Smooth muscle cell (in vitro differentiated cells): ENCODE measurements at regions not wholly inside any gene's neighbourhood (a gene's known extent, or its start where the extent isn't known, plus 50 kb on each side); places are given as distances from the start of the nearest gene placed in this dataset.

Experiments used
- DNase-seq: peaks from one replicate; lab custom pipeline; 2025; ENCODE audit not compliant: unreplicated experiment; lab: John Stamatoyannopoulos, UW
- H2AFZ ChIP-seq: fragments of 200-600 bp; sonication (generic); 2 replicates; pipeline ENCODE4 v1.6.0; 2016; ENCODE audit warnings: antibody characterized with exemption, low read depth, mild to moderate bottlenecking
- H3F3A ChIP-seq: fragments of 200-600 bp; sonication (generic); 2 replicates; pipeline ENCODE4 v1.6.0; 2017; ENCODE audit warnings: antibody characterized with exemption, low read depth
- H3K27ac ChIP-seq: fragments of 200-600 bp; sonication (generic); 2 replicates; pipeline ENCODE4 v1.5.1; 2016; ENCODE audit warnings: low read depth, mild to moderate bottlenecking
- H3K27me3 ChIP-seq: fragments of 200-600 bp; sonication (generic); 2 replicates; pipeline ENCODE4 v1.6.1; 2016; ENCODE audit warnings: low read depth, mild to moderate bottlenecking
- H3K36me3 ChIP-seq: fragments of 200-600 bp; sonication (generic); 2 replicates; pipeline ENCODE4 v1.5.1; 2016; ENCODE audit warnings: low read depth
- H3K4me1 ChIP-seq: fragments of 200-600 bp; sonication (generic); 2 replicates; pipeline ENCODE4 v1.5.1; 2016; ENCODE audit warnings: low read depth
- H3K4me2 ChIP-seq: fragments of 200-600 bp; sonication (generic); 2 replicates; pipeline ENCODE4 v1.6.0; 2016; ENCODE audit warnings: mild to moderate bottlenecking
- H3K4me3 ChIP-seq: fragments of 200-600 bp; sonication (generic); 2 replicates; pipeline ENCODE4 v1.5.1; 2016; ENCODE audit warnings: mild to moderate bottlenecking
- H3K79me2 ChIP-seq: fragments of 200-600 bp; sonication (generic); 2 replicates; pipeline ENCODE4 v1.6.0; 2016; ENCODE audit warnings: low read depth, mild to moderate bottlenecking
- H3K9ac ChIP-seq: fragments of 200-600 bp; sonication (generic); 2 replicates; pipeline ENCODE4 v1.6.0; 2016; ENCODE audit warnings: low read depth
- H3K9me3 ChIP-seq: fragments of 200-600 bp; sonication (generic); replicated peaks from 2 replicates; pipeline ENCODE4 v1.5.1; 2016; ENCODE audit warnings: low read depth
- H4K20me1 ChIP-seq: fragments of 200-600 bp; sonication (generic); 2 replicates; pipeline ENCODE4 v1.6.0; 2016; ENCODE audit warnings: low read depth
- CTCF ChIP-seq: fragments of 200-600 bp; sonication (generic); IDR thresholded peaks from 2 replicates; pipeline ENCODE4 v1.5.1; 2017; ENCODE audit warnings: borderline replicate concordance, mild to moderate bottlenecking, antibody characterized with exemption; ENCODE audit not compliant: insufficient read depth, poor library complexity, severe bottlenecking
- WGBS: methylation state at CpG from one replicate; pipeline ENCODE4 v1.1.7; 2016; ENCODE audit warnings: low lambda C conversion rate; 5-methylcytosine and 5-hydroxymethylcytosine counted together

- no peaks in the 10 kb centered on the region for H3F3A ChIP-seq
- H3K4me3 ChIP-seq, result no peak overlapping the region
- WGBS, result 94% methylated on average over 6 of the region's 6 CpGs
- no peaks in the 10 kb centered on the region for H4K20me1 ChIP-seq
- H3K27ac ChIP-seq, result no peak overlapping the region
- no peaks in the 10 kb centered on the region for H3K9me3 ChIP-seq
- no peak overlapping the region for H2AFZ ChIP-seq
- H3K79me2 ChIP-seq, result no peaks in the 10 kb centered on the region
- no peak overlapping the region for H3K9ac ChIP-seq
- no peak overlapping the region for H3K4me2 ChIP-seq
- TF ChIP-seq CTCF, result no peak
- H3K27me3 ChIP-seq, result no peaks in the 10 kb centered on the region
- no peaks in the 10 kb centered on the region for H3K4me1 ChIP-seq
- no peaks in the 10 kb centered on the region for H3K36me3 ChIP-seq
- no peak for DNase-seq
Measured at GRCh38 chr4:151888367-151888866, 127.6 kb upstream of the GATB start.

- no peaks in the 10 kb centered on the region for H3K79me2 ChIP-seq
- H3K4me3 ChIP-seq, result no peak overlapping the region
- H3K36me3 ChIP-seq, result no peaks in the 10 kb centered on the region
- no peaks in the 10 kb centered on the region for H3K9me3 ChIP-seq
- TF ChIP-seq CTCF, result no peak
- 97% methylated on average over 3 of the region's 3 CpGs for WGBS
- no peaks in the 10 kb centered on the region for H3F3A ChIP-seq
- H4K20me1 ChIP-seq, result no peaks in the 10 kb centered on the region
- no peak overlapping the region for H2AFZ ChIP-seq
- no peak overlapping the region for H3K27ac ChIP-seq
- no peak for DNase-seq
- no peak overlapping the region for H3K4me2 ChIP-seq
- no peaks in the 10 kb centered on the region for H3K27me3 ChIP-seq
- H3K9ac ChIP-seq, result no peak overlapping the region
- no peaks in the 10 kb centered on the region for H3K4me1 ChIP-seq
Measured at GRCh38 chr4:151887816-151888180, 127.0 kb upstream of the GATB start.

- H3K79me2 ChIP-seq, result no peaks in the 10 kb centered on the region
- TF ChIP-seq CTCF, result no peak
- H4K20me1 ChIP-seq, result no peaks in the 10 kb centered on the region
- H3K27ac ChIP-seq, result no peak overlapping the region
- H2AFZ ChIP-seq, result no peak overlapping the region
- no peaks in the 10 kb centered on the region for H3K4me1 ChIP-seq
- no peaks in the 10 kb centered on the region for H3K36me3 ChIP-seq
- H3K9ac ChIP-seq, result no peak overlapping the region
- H3K4me2 ChIP-seq, result no peak overlapping the region
- WGBS, result 80% methylated on average over 9 of the region's 9 CpGs
- no peak for DNase-seq
- no peaks in the 10 kb centered on the region for H3F3A ChIP-seq
- H3K4me3 ChIP-seq, result no peak overlapping the region
- H3K9me3 ChIP-seq, result no peaks in the 10 kb centered on the region
- H3K27me3 ChIP-seq, result no peaks in the 10 kb centered on the region
Measured at GRCh38 chr4:151887031-151887815, 126.4 kb upstream of the GATB start.

GRCh38 chr4:151885123-151885522, 124.3 kb upstream of the GATB start:
- Histone ChIP-seq H3K4me3 (no peak overlapping the region), H2AFZ (no peak overlapping the region), H3K9me3 (no peaks in the 10 kb centered on the region), H3K79me2 (no peaks in the 10 kb centered on the region), H3K9ac (no peak overlapping the region), H3K36me3 (no peaks in the 10 kb centered on the region), H4K20me1 (no peaks in the 10 kb centered on the region), H3K4me2 (no peak overlapping the region), H3K27ac (no peak overlapping the region), H3F3A (no peaks in the 10 kb centered on the region), H3K27me3 (no peaks in the 10 kb centered on the region), H3K4me1 (peaks cover 5% of the 10 kb centered on the region)
- WGBS, result 92% methylated on average over 5 of the region's 5 CpGs
- no peak for TF ChIP-seq CTCF
- no peak for DNase-seq
